ENCODE measurements at regions not wholly inside any gene's neighbourhood (a gene's known extent, or its start where the extent isn't known, plus 50 kb on each side); places are given as distances from the start of the nearest gene placed in this dataset.

DNA sequence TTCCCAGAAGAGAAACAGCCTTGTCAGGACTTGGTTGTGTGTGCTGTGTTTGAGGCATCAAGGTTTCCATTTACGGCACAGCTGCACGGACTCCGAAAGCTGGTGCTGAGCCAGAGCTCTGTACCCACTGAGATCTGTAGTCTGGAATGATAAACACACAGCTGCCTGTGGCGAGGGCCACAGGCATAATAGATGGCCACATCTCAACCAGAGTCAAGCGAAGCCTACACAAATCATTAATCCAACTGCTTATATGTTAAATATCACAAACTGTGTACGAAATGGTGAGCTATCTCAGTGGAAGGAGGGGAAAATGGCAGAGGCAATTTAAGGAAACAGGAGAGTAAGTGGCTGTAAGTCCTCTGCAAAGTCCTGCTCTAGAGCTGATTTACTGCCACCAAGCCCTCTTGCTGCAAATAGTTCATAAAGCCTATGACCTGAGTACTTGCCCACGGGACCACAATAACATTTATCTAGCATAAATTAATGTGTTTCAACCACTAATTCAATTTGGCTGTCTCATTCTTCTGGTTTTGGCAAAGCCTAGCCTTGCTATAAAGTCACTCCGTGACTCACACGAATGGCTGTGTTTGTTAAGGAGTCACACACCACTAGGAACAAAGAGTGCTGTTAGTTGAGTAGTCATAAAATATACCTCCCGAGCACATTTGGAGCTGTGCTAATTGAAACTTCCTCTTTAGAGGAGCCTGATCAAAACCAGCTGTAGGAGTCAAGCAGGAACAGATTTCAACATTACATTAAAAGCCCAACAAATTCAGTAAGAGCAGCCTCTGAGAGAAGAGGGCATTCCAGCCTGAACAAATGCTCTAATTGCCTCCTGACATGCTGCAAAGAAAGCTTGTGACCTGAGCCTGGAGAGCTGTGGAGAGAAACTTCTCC lies 738.6 kb upstream of the ZNF608 start:
- TF ChIP-seq IRF9 (CRISPR knock-in tag; IDR thresholded peaks at IDR 0.05; ENCODE audit: borderline replicate concordance), result no peak
- no peak for TF ChIP-seq KAT8 (CRISPR knock-in tag; IDR thresholded peaks at IDR 0.05)
- TF ChIP-seq MYC (CRISPR knock-in tag; IDR thresholded peaks at IDR 0.05; ENCODE audit: borderline replicate concordance), result no peak

All from HepG2 (cell line).